ENCODE measurements at regions not wholly inside any gene's neighbourhood (a gene's known extent, or its start where the extent isn't known, plus 50 kb on each side); places are given as distances from the start of the nearest gene placed in this dataset.

- no peak for TF ChIP-seq CTCF (IDR thresholded peaks at IDR 0.05; ENCODE audit: poor library complexity, severe bottlenecking)
- no peak for TF ChIP-seq POLR2AphosphoS5 (IDR thresholded peaks at IDR 0.05)
- TF ChIP-seq EP300 (conservative IDR thresholded peaks at IDR 0.05; ENCODE audit: poor library complexity, severe bottlenecking), result no peak
- TF ChIP-seq SMC3 (conservative IDR thresholded peaks at IDR 0.05; ENCODE audit: poor library complexity), result no peak
These were observed 526.1 kb upstream of the FLRT2 start for GRCh38 chr14:85003805-85004204.
